ENCODE measurements at regions not wholly inside any gene's neighbourhood (a gene's known extent, or its start where the extent isn't known, plus 50 kb on each side); places are given as distances from the start of the nearest gene placed in this dataset.

DNA sequence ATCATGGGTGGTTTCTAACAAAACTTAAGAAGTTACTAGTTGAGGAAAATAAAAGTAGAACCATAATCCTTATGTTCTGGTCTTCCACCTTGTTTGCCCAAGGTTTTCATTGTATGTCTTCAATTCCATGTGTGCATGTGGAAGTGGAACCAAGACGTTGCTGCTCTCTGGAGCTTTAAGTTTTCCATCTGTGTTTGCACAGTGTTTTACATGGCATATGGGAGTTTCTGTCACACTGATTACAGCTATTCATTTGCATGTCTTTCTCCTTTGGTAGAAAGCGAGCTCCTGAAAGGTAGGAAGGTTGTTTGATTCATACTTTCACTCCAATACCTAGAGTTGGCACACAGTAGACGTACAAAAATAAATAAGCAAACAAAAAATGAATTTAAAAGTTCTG, 112.6 kb upstream of the LUZP2 start:
- Histone ChIP-seq H3K9ac (ENCODE audit: control insufficient read depth, extremely low read depth, insufficient read depth, low read length) (no peak overlapping the region), H3K27ac (ENCODE audit: control insufficient read depth, insufficient read depth, low read length) (no peak overlapping the region), H3K27me3 (ENCODE audit: control insufficient read depth, extremely low read depth, insufficient read depth, low read length) (no peaks in the 10 kb centered on the region), H3K4me2 (ENCODE audit: control insufficient read depth, extremely low read depth, insufficient read depth, low read depth, low read length) (no peak overlapping the region), H2AFZ (ENCODE audit: control insufficient read depth, low read length) (no peak overlapping the region), H4K20me1 (ENCODE audit: control insufficient read depth, extremely low read depth, insufficient read depth, low read length) (no peaks in the 10 kb centered on the region), H3K9me3 (ENCODE audit: control insufficient read depth, low read depth, low read length) (no peaks in the 10 kb centered on the region), H3K79me2 (ENCODE audit: control insufficient read depth, insufficient read depth, low read length) (no peaks in the 10 kb centered on the region), H3K36me3 (ENCODE audit: control insufficient read depth in 2 of 2, extremely low read depth in 1 of 2, insufficient read depth in 2 of 2, low read length in 2 of 2) (no peaks in the 10 kb centered on the region), H3K9me1 (ENCODE audit: control insufficient read depth, extremely low read depth, insufficient read depth, low read length) (no peaks in the 10 kb centered on the region), H3K4me3 (ENCODE audit: control insufficient read depth in 2 of 3, extremely low read depth in 1 of 3, insufficient read depth in 2 of 3, low read depth in 1 of 3, low read length in 3 of 3) (no peak overlapping the region), H3K4me1 (ENCODE audit: control insufficient read depth, extremely low read depth, insufficient read depth, low read length) (no peaks in the 10 kb centered on the region)
- dilution Hi-C loops (cut with MboI; ENCODE audit: extremely low pct_ligation_motif_present, low sequenced_read_pairs) = no loop called here
- FAIRE-seq (no peak), DNase-seq (ENCODE audit: low read depth, low spot score) (no peak)
- TF ChIP-seq EZH2 (IDR thresholded peaks at IDR 0.05; ENCODE audit: low read length) = no peak
- TF ChIP-seq, protein P1, sequence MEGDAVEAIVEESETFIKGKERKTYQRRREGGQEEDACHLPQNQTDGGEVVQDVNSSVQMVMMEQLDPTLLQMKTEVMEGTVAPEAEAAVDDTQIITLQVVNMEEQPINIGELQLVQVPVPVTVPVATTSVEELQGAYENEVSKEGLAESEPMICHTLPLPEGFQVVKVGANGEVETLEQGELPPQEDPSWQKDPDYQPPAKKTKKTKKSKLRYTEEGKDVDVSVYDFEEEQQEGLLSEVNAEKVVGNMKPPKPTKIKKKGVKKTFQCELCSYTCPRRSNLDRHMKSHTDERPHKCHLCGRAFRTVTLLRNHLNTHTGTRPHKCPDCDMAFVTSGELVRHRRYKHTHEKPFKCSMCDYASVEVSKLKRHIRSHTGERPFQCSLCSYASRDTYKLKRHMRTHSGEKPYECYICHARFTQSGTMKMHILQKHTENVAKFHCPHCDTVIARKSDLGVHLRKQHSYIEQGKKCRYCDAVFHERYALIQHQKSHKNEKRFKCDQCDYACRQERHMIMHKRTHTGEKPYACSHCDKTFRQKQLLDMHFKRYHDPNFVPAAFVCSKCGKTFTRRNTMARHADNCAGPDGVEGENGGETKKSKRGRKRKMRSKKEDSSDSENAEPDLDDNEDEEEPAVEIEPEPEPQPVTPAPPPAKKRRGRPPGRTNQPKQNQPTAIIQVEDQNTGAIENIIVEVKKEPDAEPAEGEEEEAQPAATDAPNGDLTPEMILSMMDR (optimal IDR thresholded peaks at IDR 0.05 in 1 of 3, IDR thresholded peaks at IDR 0.05 in 1 of 3, conservative IDR thresholded peaks at IDR 0.05 in 1 of 3; ENCODE audit: extremely low read depth in 1 of 3, insufficient read depth in 2 of 3, low read length in 3 of 3) = no peak

DNA sequence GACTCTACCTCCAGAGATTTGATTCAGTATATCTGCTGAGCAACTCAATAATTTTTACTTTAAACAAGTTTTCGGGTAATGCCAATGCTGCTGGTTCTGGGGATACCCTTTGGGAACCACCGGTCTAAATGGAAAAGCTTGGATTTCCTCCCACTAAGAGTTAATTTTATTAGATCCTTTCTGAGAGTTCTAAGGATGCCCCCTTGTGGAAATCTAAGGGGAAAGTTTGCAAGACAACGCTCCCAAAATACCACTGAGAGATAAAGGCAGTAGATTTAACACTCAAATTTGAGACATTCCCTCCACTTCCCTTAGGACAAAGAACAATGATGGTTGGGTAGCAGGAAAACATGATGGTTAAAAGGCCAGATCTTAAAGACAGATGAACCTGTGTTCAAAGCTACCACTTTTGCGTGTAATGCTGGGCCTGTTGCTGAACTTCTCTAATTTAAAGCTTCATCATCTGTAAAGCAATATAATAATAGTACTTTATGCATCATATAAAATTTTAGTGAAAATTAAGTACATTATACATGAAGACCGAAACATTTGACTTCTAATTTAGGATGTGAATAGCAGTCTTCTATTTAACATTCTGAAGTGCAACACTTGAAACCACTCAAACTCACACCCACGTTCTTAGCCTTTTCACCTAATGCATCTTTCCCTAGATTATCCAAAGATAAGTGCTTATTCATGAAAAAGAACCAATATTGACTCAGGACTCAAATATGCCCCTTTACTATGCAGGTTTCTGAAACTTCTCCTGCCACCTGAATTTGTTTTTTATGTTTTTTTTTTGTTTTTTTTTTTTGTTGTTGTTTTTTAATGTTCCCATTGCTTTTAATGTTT, 110.1 kb upstream of the LUZP2 start:
- FAIRE-seq (no peak), DNase-seq (ENCODE audit: low read depth, low spot score) (no peak)
- Histone ChIP-seq H3K36me3 (ENCODE audit: control insufficient read depth in 2 of 2, extremely low read depth in 1 of 2, insufficient read depth in 2 of 2, low read length in 2 of 2) (no peaks in the 10 kb centered on the region), H3K9ac (ENCODE audit: control insufficient read depth, extremely low read depth, insufficient read depth, low read length) (no peak overlapping the region), H3K9me3 (ENCODE audit: control insufficient read depth, low read depth, low read length) (no peaks in the 10 kb centered on the region), H3K4me1 (ENCODE audit: control insufficient read depth, extremely low read depth, insufficient read depth, low read length) (peaks cover 6% of the 10 kb centered on the region), H3K4me2 (ENCODE audit: control insufficient read depth, extremely low read depth, insufficient read depth, low read depth, low read length) (no peak overlapping the region), H3K27ac (ENCODE audit: control insufficient read depth, insufficient read depth, low read length) (no peak overlapping the region), H3K79me2 (ENCODE audit: control insufficient read depth, insufficient read depth, low read length) (no peaks in the 10 kb centered on the region), H3K4me3 (ENCODE audit: control insufficient read depth in 2 of 3, extremely low read depth in 1 of 3, insufficient read depth in 2 of 3, low read depth in 1 of 3, low read length in 3 of 3) (no peak overlapping the region), H3K9me1 (ENCODE audit: control insufficient read depth, extremely low read depth, insufficient read depth, low read length) (no peaks in the 10 kb centered on the region), H3K27me3 (ENCODE audit: control insufficient read depth, extremely low read depth, insufficient read depth, low read length) (no peaks in the 10 kb centered on the region), H4K20me1 (ENCODE audit: control insufficient read depth, extremely low read depth, insufficient read depth, low read length) (no peaks in the 10 kb centered on the region), H2AFZ (ENCODE audit: control insufficient read depth, low read length) (no peak overlapping the region)
- dilution Hi-C loops (cut with MboI; ENCODE audit: extremely low pct_ligation_motif_present, low sequenced_read_pairs) = no loop called here
- TF ChIP-seq, protein P1 (optimal IDR thresholded peaks at IDR 0.05 in 1 of 3, IDR thresholded peaks at IDR 0.05 in 1 of 3, conservative IDR thresholded peaks at IDR 0.05 in 1 of 3; ENCODE audit: extremely low read depth in 1 of 3, insufficient read depth in 2 of 3, low read length in 3 of 3) = peak in 2 of 3 experiments; percentile 20 to 31
- TF ChIP-seq EZH2 (IDR thresholded peaks at IDR 0.05; ENCODE audit: low read length) = no peak
